ENCODE measurements at regions not wholly inside any gene's neighbourhood (a gene's known extent, or its start where the extent isn't known, plus 50 kb on each side); places are given as distances from the start of the nearest gene placed in this dataset.

DNA sequence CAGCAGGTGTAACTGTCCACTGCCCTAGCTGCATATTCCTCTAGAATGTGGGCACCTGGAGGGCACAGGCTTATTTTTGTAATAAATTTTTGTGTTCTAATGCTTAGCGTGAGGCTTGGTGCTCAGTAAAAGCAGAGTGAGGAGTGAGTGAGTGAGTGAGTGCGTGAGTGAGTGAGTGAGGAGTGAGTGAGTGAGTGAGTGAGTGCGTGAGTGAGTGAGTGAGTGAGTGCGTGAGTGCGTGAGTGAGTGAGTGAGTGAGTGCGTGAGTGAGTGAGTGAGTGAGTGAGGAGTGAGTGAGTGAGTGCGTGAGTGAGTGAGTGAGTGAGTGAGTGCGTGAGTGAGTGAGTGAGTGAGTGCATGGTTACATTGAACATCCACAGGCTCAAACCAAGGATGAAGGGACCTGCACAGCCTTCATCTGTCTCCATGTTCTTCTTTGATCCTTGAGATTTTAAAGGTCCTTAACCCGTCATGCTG lies 371.5 kb downstream of the MED10 start:
- no peak for FAIRE-seq
- no peak for TF ChIP-seq POLR2A (IDR thresholded peaks at IDR 0.05; ENCODE audit: low read depth, low read length)
- TF ChIP-seq TAF1 (IDR thresholded peaks at IDR 0.05; ENCODE audit: borderline replicate concordance, low read depth, low read length) = no peak
- DNase-seq (ENCODE audit: insufficient read length) = no peak

GRCh38 chr5:6003040-6003825 lies 375.1 kb downstream of the MED10 start:
- FAIRE-seq (no peak), DNase-seq (ENCODE audit: insufficient read length) (no peak)
- TF ChIP-seq POLR2AphosphoS5 (IDR thresholded peaks at IDR 0.05; ENCODE audit: low read depth, low read length) (no peak), TAF1 (IDR thresholded peaks at IDR 0.05; ENCODE audit: borderline replicate concordance, low read depth, low read length) (no peak), POLR2A (IDR thresholded peaks at IDR 0.05; ENCODE audit: low read depth, low read length) (no peak)

DNA sequence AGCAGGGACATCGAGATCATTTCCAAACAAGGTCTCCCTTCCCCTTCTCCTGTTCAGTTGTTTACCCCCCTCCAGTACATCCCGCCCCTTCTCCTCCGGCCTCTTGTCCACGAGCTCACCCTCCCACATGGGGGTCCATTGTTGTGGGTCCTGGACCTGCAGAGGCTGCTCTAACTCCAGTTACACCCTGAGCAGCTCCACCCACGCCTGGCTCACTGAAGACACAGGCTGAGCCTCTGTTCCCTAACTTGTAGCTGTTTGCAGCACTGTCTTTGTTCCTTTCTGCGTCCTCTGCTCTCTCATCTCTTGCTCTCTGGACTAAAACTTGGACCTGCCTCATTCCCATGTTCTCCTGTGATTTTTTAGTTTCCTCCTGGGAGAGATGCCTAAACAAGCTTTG lies 377.5 kb downstream of the MED10 start:
- TF ChIP-seq POLR2A (IDR thresholded peaks at IDR 0.05; ENCODE audit: low read depth, low read length) (no peak), POLR2AphosphoS5 (IDR thresholded peaks at IDR 0.05; ENCODE audit: low read depth, low read length) (no peak), TAF1 (IDR thresholded peaks at IDR 0.05; ENCODE audit: borderline replicate concordance, low read depth, low read length) (no peak)
- DNase-seq (ENCODE audit: insufficient read length) (no peak), FAIRE-seq (no peak)

GRCh38 chr5:5995819-5996218 lies 382.5 kb downstream of the MED10 start:
- FAIRE-seq = no peak
- TF ChIP-seq POLR2AphosphoS5 (IDR thresholded peaks at IDR 0.05; ENCODE audit: low read depth, low read length) (no peak), POLR2A (IDR thresholded peaks at IDR 0.05; ENCODE audit: low read depth, low read length) (no peak), TAF1 (IDR thresholded peaks at IDR 0.05; ENCODE audit: borderline replicate concordance, low read depth, low read length) (no peak)
- DNase-seq (ENCODE audit: insufficient read length) = no peak

DNA sequence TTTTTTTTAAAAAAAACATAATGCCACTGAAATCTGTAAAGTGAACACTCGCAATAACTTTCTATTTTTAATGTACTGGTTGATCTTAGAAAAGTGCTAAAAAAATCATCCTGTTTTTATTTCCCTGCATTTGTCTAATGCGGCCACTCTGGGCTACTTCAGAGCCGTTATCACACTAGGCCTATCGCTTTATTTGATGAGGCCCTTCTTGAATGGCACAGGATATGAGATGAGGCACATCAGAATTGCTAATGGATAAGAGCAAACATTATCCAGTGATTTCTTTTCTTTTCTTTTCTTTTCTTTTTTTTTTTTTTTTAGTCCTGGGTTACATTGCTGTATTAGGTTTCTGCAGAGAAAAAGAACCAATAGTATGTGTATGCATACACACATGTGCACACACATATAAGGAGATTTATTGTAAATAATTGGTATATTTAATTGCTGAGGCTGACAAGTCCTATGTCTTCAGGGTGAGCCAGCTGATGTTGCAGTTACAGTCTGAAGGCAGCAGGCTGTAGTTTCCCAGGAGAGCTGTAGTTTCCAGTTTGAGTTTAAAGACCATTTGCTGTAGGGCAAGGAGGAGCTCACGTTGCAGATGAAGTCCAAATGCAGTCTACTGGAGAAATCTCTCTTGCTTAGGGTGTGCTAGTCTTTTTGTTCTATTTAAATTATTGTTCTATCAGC lies 391.7 kb downstream of the MED10 start:
- no peak for TF ChIP-seq TAF1 (IDR thresholded peaks at IDR 0.05; ENCODE audit: borderline replicate concordance, low read depth, low read length)
- no peak for TF ChIP-seq POLR2AphosphoS5 (IDR thresholded peaks at IDR 0.05; ENCODE audit: low read depth, low read length)
- TF ChIP-seq POLR2A (IDR thresholded peaks at IDR 0.05; ENCODE audit: low read depth, low read length) = no peak
- DNase-seq (ENCODE audit: insufficient read length) = no peak
- no peak for FAIRE-seq

DNA sequence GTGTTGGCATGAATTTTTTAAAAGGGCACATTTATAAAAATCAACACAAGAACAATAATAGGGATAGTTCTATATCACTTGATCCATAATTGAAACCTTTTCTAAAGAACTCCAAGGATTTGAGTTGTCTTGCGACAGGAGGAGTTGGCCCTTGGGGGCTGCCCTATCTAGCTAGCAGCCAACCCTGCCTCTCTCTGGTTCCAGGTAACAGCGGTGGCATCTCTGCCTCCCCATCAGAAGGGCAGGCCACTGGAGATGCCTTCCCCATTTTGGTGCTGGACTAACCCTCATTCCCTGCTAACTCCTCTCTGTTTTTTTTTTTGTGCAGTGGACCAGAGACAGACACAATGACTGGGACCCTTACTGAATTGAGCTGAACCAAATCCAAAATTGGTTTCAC lies 393.0 kb downstream of the MED10 start:
- FAIRE-seq = no peak

GRCh38 chr5:5983261-5983980 lies 394.9 kb downstream of the MED10 start:
- TF ChIP-seq POLR2A (IDR thresholded peaks at IDR 0.05; ENCODE audit: low read depth, low read length) (no peak), TAF1 (IDR thresholded peaks at IDR 0.05; ENCODE audit: borderline replicate concordance, low read depth, low read length) (no peak), POLR2AphosphoS5 (IDR thresholded peaks at IDR 0.05; ENCODE audit: low read depth, low read length) (no peak)
- DNase-seq (ENCODE audit: insufficient read length) (no peak), FAIRE-seq (no peak)

More for the DNA sequence above, 393.0 kb downstream of the MED10 start:
- no peak for DNase-seq (ENCODE audit: insufficient read length)
- TF ChIP-seq TAF1 (IDR thresholded peaks at IDR 0.05; ENCODE audit: borderline replicate concordance, low read depth, low read length) = no peak

DNA sequence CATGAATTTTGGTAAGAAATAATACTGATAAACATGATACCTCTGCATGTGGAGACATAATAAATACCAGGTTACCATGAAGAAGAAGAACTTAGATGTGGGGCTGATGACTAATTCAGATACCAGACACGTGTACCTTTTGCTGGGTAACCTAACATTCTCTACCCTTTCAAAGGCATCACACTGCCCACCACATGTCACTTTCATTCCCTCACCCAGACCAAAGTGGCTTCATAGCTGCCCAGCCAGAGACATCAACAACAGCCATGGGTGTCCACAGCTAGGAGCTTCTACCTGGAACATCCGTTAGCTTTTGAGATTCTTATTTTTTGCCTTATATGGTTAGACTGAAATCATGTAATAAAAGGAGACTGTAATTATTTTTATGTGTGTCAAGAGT lies 396.8 kb downstream of the MED10 start:
- TF ChIP-seq POLR2A (IDR thresholded peaks at IDR 0.05; ENCODE audit: low read depth, low read length) = no peak
- no peak for TF ChIP-seq TAF1 (IDR thresholded peaks at IDR 0.05; ENCODE audit: borderline replicate concordance, low read depth, low read length)
- DNase-seq (ENCODE audit: insufficient read length) (no peak), FAIRE-seq (no peak)

GRCh38 chr5:5980538-5980895 lies 397.8 kb downstream of the MED10 start:
- no peak for FAIRE-seq
- TF ChIP-seq TAF1 (IDR thresholded peaks at IDR 0.05; ENCODE audit: borderline replicate concordance, low read depth, low read length) (no peak), POLR2AphosphoS5 (IDR thresholded peaks at IDR 0.05; ENCODE audit: low read depth, low read length) (no peak), POLR2A (IDR thresholded peaks at IDR 0.05; ENCODE audit: low read depth, low read length) (no peak)
- DNase-seq (ENCODE audit: insufficient read length) = no peak

DNA sequence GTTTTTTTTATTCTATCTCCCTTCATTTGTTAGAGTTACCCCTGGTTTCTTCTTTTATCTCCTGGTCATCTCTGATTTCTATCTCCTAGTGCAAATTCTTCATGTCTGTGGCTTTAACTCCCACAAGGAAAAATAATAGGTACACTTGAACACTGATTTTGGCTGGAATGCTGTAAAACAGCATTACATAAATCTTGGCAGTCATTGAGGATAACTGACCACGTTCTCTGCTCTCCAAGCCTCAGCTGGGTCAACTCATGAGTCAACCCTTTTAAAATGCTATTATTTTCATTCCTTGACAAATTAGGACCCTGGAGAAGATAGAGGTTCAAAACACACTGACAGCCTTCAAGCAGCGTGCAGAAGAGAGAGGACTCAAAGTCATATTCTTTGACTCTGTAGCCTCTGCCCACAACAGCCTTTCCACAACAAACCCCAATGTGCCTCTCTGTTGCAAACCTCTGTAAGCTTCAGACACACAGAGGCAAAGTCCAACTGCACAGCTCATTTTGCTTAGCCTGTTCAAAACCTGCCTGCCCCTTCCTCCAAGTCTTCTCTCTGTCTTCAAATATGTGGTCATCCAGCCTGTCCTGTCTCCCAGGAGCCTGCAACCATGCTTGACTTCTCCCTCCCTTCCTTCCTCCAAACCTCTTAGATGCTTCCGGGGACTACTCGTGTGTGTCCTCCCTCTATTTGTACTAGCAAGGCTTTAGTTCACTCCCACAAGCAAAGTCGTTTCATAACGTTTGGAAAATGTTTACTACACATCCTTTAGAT lies 398.4 kb downstream of the MED10 start:
- no peak for FAIRE-seq

GRCh38 chr5:5979377-5979760 lies 399.0 kb downstream of the MED10 start:
- no peak for FAIRE-seq
- no peak for DNase-seq (ENCODE audit: insufficient read length)
- TF ChIP-seq POLR2AphosphoS5 (IDR thresholded peaks at IDR 0.05; ENCODE audit: low read depth, low read length) (no peak), TAF1 (IDR thresholded peaks at IDR 0.05; ENCODE audit: borderline replicate concordance, low read depth, low read length) (no peak), POLR2A (IDR thresholded peaks at IDR 0.05; ENCODE audit: low read depth, low read length) (no peak)

More for the DNA sequence above, 398.4 kb downstream of the MED10 start:
- no peak for DNase-seq (ENCODE audit: insufficient read length)
- TF ChIP-seq POLR2A (IDR thresholded peaks at IDR 0.05; ENCODE audit: low read depth, low read length) (no peak), POLR2AphosphoS5 (IDR thresholded peaks at IDR 0.05; ENCODE audit: low read depth, low read length) (no peak), TAF1 (IDR thresholded peaks at IDR 0.05; ENCODE audit: borderline replicate concordance, low read depth, low read length) (no peak)

Data from GM12892 (cell line).